B cell (primary cell): ENCODE measurements at regions not wholly inside any gene's neighbourhood (a gene's known extent, or its start where the extent isn't known, plus 50 kb on each side); places are given as distances from the start of the nearest gene placed in this dataset.

Source experiments
- ATAC-seq: fragments of 200-7000 bp; cut with Tn5 transposase; one replicate; pipeline ENCODE4 v1.10.0; 2021; ENCODE audit warnings: low read depth, mild to moderate bottlenecking, moderate number of reproducible peaks, moderate library complexity
- CTCF ChIA-PET: fragments of 350-600 bp; sonication (Branson Sonifier 250); formaldehyde crosslinking; loops from one replicate; lab custom pipeline; 2021; ENCODE audit warnings: antibody characterized with exemption, inconsistent platforms; lab: Charles Lee
- POLR2A ChIA-PET: fragments of 350-600 bp; sonication (Branson Sonifier 250); formaldehyde crosslinking; loops from one replicate; lab custom pipeline; 2021; ENCODE audit warnings: antibody characterized with exemption; lab: Charles Lee
- DNase-seq: peaks from one replicate; pipeline ENCODE4 v3.0.0; 2013
- H2AFZ ChIP-seq: 2 replicates; pipeline ENCODE4 v1.6.1; 2012; ENCODE audit warnings: mild to moderate bottlenecking, low read depth, low read length; ENCODE audit not compliant: insufficient read depth, poor library complexity, severe bottlenecking
- H3K27ac ChIP-seq, 2 donors: 1 replicate in 1 of 2; 2 replicates in 1 of 2; pipeline ENCODE4 v1.5.1; 2012 to 2013; ENCODE audit warnings: low read length in 2 of 2, mild to moderate bottlenecking in 2 of 2, moderate library complexity in 1 of 2
- H3K27me3 ChIP-seq, 4 experiments: fragments of 200-600 bp in 1 of 4; sonication (generic) in 1 of 4; replicated peaks in 1 of 4; 1 replicate in 2 of 4; 2 replicates in 2 of 4; pipeline versions ENCODE4 v1.6.1 to v1.7.0; 2013 to 2016; ENCODE audit warnings: low read length in 3 of 4, mild to moderate bottlenecking in 2 of 4, mixed read lengths in 1 of 4, moderate library complexity in 1 of 4; ENCODE audit not compliant: insufficient read depth in 4 of 4, control insufficient read depth in 3 of 4; ENCODE audit errors: control extremely low read depth in 1 of 4
- H3K36me3 ChIP-seq, 2 experiments: replicated peaks in 1 of 2; 1 replicate in 1 of 2; 2 replicates in 1 of 2; pipeline versions ENCODE4 v1.6.1 to v1.7.1; 2013; ENCODE audit warnings: low read length in 1 of 2; ENCODE audit not compliant: insufficient read depth in 2 of 2, control insufficient read depth in 1 of 2; ENCODE audit errors: control extremely low read depth in 1 of 2, extremely low read depth in 1 of 2
- H3K4me1 ChIP-seq, 2 donors: fragments of 200-600 bp in 1 of 2; sonication (generic) in 1 of 2; 1 replicate in 1 of 2; 2 replicates in 1 of 2; pipeline versions ENCODE4 v1.5.1 to v1.6.1; 2013 to 2017; ENCODE audit warnings: low read length in 2 of 2; ENCODE audit not compliant: control insufficient read depth in 2 of 2, insufficient read depth in 2 of 2
- H3K4me2 ChIP-seq: replicated peaks from 2 replicates; pipeline ENCODE3; 2012; ENCODE audit warnings: mild to moderate bottlenecking, low read depth, low read length; ENCODE audit not compliant: poor library complexity, severe bottlenecking
- H3K4me3 ChIP-seq, 5 experiments: fragments of 200-600 bp in 1 of 5; sonication (generic) in 1 of 5; 1 replicate in 3 of 5; 2 replicates in 2 of 5; pipeline versions ENCODE4 v1.5.1 to v1.7.0; 2011 to 2016; ENCODE audit warnings: low read length in 4 of 5, mild to moderate bottlenecking in 4 of 5, low read depth in 2 of 5, control low read depth in 1 of 5, moderate library complexity in 1 of 5; ENCODE audit not compliant: insufficient read depth in 1 of 5; ENCODE audit errors: control extremely low read depth in 1 of 5, extremely low read depth in 1 of 5
- H3K79me2 ChIP-seq: fragments of 200-600 bp; sonication (generic); one replicate; pipeline ENCODE4 v1.6.0; 2016; ENCODE audit warnings: low read length; ENCODE audit not compliant: control insufficient read depth, insufficient read depth
- H3K9ac ChIP-seq: fragments of 200-600 bp; sonication (generic); 2 replicates; pipeline ENCODE4 v1.6.1; 2017; ENCODE audit warnings: mild to moderate bottlenecking, low read length, moderate library complexity
- H3K9me3 ChIP-seq, 3 donors: one replicate each; pipeline versions ENCODE4 v1.6.1 to v1.7.1; 2013; ENCODE audit warnings: low read length in 2 of 3; ENCODE audit not compliant: control insufficient read depth in 2 of 3, insufficient read depth in 1 of 3; ENCODE audit errors: control extremely low read depth in 1 of 3
- H4K20me1 ChIP-seq: 2 replicates; pipeline ENCODE4 v1.6.0; 2012; ENCODE audit warnings: mild to moderate bottlenecking, low read length; ENCODE audit not compliant: insufficient read depth, control insufficient read depth, poor library complexity, severe bottlenecking
- H3K27ac Mint-ChIP-seq: one replicate; pipeline ENCODE4 v1.8.0; 2021; ENCODE audit warnings: mixed read lengths
- H3K27me3 Mint-ChIP-seq: one replicate; pipeline ENCODE4 v1.8.0; 2021; ENCODE audit warnings: mixed read lengths
- H3K4me1 Mint-ChIP-seq: one replicate; pipeline ENCODE4 v1.8.0; 2021; ENCODE audit warnings: mixed read lengths
- H3K4me3 Mint-ChIP-seq: one replicate; pipeline ENCODE4 v1.8.0; 2021; ENCODE audit warnings: mixed read lengths
- H3K9me3 Mint-ChIP-seq: one replicate; pipeline ENCODE4 v1.8.0; 2022; ENCODE audit warnings: mixed read lengths; ENCODE audit not compliant: insufficient read depth
- EZH2 ChIP-seq: IDR thresholded peaks from 2 replicates; pipeline ENCODE4 v1.6.1; 2012; ENCODE audit warnings: borderline replicate concordance, low read depth, mild to moderate bottlenecking, moderate library complexity, low read length; ENCODE audit not compliant: insufficient read depth, poor library complexity, severe bottlenecking
- WGBS: methylation state at CpG from one replicate; pipeline ENCODE4 v1.1.5; 2013; ENCODE audit warnings: missing lambda C conversion rate; ENCODE audit not compliant: insufficient coverage; 5-methylcytosine and 5-hydroxymethylcytosine counted together
- intact Hi-C: fragments of 100-400 bp; cut with micrococcal nuclease; formaldehyde crosslinking; loops from one replicate; pipeline ENCODE4 v1.10.0; 2022
- TF ChIP-seq, protein P1 (sequence below): fragments of 200-600 bp; IDR thresholded peaks from one replicate; pipeline ENCODE4 v1.8.0; 2022; ENCODE audit warnings: antibody characterized with exemption, mild to moderate bottlenecking

DNA sequence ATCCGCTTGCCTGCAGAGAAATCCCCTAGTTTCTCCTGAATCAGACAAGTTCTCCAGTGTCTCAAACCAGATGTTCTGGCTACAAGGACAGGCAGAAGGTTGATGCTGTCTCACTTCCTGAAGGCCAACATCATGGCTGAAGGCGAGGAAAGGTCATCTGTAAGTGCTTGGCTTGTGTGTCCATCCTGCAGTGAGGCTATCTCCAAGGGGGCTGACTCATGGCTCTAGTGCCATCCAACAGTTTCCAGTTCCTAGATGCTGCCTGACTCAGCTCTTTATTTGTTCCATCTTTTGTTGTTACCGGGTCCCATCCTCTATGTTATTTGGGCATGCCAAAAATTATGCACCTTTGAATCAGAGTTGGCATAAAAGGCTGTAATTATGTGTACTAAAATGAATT is 232.1 kb upstream of the TBX3 start:
- no peaks in the 10 kb centered on the region for H3K4me1 Mint-ChIP-seq

DNA sequence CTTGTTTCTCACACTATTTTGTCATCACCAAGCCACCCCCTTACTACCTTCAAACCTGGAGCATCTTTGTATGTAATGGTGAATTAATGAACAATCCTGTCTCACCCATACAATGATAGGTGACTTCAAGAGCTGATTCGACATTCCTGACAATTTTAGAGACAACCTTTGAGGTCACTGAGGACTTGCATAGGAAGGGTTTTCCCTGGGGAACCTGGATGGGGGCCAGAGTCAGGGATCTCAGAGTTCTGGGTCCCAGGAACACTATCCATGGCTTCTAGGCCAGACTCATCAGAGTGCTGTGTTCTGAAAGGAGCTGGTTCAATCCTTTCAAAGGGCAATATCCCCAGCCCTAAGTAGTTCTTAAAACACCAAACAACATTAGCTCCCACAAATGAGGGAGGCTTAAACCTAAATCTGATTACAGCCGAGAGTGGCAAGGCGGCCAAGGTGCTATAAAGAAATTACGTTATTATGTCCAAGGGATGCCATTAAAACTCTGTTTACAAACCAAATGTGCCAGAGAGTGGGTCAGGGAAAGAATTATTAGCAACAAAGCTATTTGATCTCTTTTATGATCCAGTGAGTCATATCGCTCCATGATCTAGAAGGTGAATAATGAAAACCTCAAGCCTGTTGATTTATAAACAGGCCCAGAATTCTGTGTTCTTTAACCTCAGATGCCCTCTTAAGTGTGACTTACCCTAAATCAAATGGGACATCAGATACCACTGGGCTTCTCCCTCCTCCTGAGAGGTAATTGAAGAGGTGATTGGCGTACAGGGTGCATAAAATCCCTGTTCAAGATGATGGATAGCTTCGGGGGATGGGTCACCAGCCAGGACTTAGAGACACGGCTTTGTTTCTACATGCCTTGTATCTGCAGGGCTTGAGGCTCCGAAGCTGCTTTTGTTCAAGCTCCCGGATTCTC is 230.2 kb upstream of the TBX3 start:
- no peak for TF ChIP-seq EZH2
- TF ChIP-seq, protein P1, sequence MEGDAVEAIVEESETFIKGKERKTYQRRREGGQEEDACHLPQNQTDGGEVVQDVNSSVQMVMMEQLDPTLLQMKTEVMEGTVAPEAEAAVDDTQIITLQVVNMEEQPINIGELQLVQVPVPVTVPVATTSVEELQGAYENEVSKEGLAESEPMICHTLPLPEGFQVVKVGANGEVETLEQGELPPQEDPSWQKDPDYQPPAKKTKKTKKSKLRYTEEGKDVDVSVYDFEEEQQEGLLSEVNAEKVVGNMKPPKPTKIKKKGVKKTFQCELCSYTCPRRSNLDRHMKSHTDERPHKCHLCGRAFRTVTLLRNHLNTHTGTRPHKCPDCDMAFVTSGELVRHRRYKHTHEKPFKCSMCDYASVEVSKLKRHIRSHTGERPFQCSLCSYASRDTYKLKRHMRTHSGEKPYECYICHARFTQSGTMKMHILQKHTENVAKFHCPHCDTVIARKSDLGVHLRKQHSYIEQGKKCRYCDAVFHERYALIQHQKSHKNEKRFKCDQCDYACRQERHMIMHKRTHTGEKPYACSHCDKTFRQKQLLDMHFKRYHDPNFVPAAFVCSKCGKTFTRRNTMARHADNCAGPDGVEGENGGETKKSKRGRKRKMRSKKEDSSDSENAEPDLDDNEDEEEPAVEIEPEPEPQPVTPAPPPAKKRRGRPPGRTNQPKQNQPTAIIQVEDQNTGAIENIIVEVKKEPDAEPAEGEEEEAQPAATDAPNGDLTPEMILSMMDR, result no peak
- H4K20me1 ChIP-seq, result no peaks in the 10 kb centered on the region
- ATAC-seq (no peak), DNase-seq (no peak)
- H3K9me3 Mint-ChIP-seq, result peaks cover 7% of the 10 kb centered on the region
- H3K36me3 ChIP-seq, result no peaks in the 10 kb centered on the region
- H2AFZ ChIP-seq, result no peak overlapping the region
- 63% methylated on average over 4 of the region's 10 CpGs for WGBS
- no peak overlapping the region for H3K27ac ChIP-seq
- no peak overlapping the region for H3K4me3 ChIP-seq
- no peaks in the 10 kb centered on the region for H3K27me3 ChIP-seq
- no peaks in the 10 kb centered on the region for H3K27me3 Mint-ChIP-seq
- no peak overlapping the region for H3K9ac ChIP-seq
- H3K4me2 ChIP-seq, result no peak overlapping the region
- no peak overlapping the region for H3K4me3 Mint-ChIP-seq
- H3K4me1 ChIP-seq, result no peaks in the 10 kb centered on the region
- H3K9me3 ChIP-seq, result peaks cover 0 to 10% (median 0%) of the 10 kb centered on the region in 3 donors
- H3K79me2 ChIP-seq, result no peaks in the 10 kb centered on the region
- H3K4me1 Mint-ChIP-seq, result no peaks in the 10 kb centered on the region
- H3K27ac Mint-ChIP-seq, result no peak overlapping the region
- CTCF ChIA-PET, result no interaction called here
- POLR2A ChIA-PET, result no interaction called here
- intact Hi-C loops, result no loop called here

More for the DNA sequence above, 232.1 kb upstream of the TBX3 start:
- H3K9me3 ChIP-seq, result peaks cover 0 to 12% (median 0%) of the 10 kb centered on the region in 3 donors
- TF ChIP-seq EZH2, result no peak
- intact Hi-C loops, result no loop called here
- Mint-ChIP-seq H3K4me3 (no peak overlapping the region), H3K27me3 (no peaks in the 10 kb centered on the region), H3K27ac (no peak overlapping the region), H3K9me3 (peaks cover 7% of the 10 kb centered on the region)
- H3K27ac ChIP-seq, result no peak overlapping the region
- H4K20me1 ChIP-seq, result no peaks in the 10 kb centered on the region
- CTCF ChIA-PET, result no interaction called here
- no peaks in the 10 kb centered on the region for H3K4me1 ChIP-seq
- POLR2A ChIA-PET, result no interaction called here
- H3K9ac ChIP-seq, result no peak overlapping the region
- H3K27me3 ChIP-seq, result no peaks in the 10 kb centered on the region
- DNase-seq (no peak), ATAC-seq (no peak)
- 79% methylated on average over 2 of the region's 3 CpGs for WGBS
- no peak overlapping the region for H3K4me3 ChIP-seq
- no peak overlapping the region for H3K4me2 ChIP-seq
- no peak overlapping the region for H2AFZ ChIP-seq
- H3K79me2 ChIP-seq, result no peaks in the 10 kb centered on the region
- no peaks in the 10 kb centered on the region for H3K36me3 ChIP-seq
